ENCODE measurements at regions not wholly inside any gene's neighbourhood (a gene's known extent, or its start where the extent isn't known, plus 50 kb on each side); places are given as distances from the start of the nearest gene placed in this dataset.

DNA sequence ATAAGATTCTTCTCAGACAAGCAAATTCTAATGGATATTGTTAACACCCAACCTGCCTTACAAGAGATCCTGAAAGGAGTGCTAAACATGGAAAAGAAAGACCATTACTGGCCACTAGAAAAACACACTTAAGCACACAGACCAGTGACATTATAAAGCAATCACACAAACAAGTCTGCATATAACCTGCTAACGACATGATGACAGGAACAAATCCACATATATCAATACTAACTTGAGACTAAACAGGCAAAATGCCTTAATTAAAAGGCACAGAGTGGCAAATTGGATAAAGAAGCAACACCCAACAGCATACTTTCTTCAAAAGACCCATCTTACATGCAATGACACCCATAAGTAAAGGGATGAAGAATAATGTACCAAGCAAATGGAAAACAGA is 100.5 kb upstream of the PCDH18 start:
- no peak for DNase-seq (ENCODE audit: low read depth in 3 of 3)

DNA sequence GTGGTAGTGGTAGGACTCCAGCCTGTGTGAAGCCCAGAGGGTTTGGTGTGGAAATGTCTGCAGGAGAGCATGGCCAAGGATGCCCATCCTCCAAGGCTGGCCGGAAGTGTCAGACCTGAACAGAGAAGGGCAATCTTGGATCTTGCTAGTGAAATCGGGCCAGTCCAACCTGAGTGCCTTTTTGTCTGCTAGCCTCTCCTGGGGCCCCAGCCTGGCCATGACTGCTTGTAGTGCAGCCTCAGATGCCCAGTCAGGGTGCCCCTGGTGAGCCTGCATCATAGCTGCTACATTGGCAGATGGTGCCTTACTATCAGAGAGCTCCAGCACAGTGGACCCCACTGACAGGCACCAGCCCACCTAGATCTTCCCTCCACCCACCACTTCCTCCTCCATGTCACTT is 99.3 kb upstream of the PCDH18 start:
- no peak for DNase-seq (ENCODE audit: low read depth in 3 of 3)

DNA sequence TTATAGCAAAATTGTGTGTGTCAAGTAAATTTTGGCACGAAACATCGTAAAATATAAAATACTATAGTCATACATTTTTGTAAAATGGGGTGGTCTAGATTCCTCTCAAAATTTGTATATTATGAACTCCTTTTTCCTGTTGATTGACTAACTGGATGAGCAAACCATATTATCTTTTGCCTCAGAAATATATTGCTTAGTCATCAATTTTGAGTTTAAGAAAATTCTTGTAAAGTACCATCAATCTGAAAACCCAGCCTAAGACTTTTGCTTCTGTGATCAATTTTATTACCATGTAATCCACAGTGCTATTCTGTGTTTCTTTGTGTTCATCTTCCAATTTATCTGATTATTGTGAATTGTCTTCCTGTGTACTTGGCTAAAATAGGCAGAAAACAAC is 98.0 kb upstream of the PCDH18 start:
- DNase-seq (ENCODE audit: low read depth in 3 of 3): no peak

DNA sequence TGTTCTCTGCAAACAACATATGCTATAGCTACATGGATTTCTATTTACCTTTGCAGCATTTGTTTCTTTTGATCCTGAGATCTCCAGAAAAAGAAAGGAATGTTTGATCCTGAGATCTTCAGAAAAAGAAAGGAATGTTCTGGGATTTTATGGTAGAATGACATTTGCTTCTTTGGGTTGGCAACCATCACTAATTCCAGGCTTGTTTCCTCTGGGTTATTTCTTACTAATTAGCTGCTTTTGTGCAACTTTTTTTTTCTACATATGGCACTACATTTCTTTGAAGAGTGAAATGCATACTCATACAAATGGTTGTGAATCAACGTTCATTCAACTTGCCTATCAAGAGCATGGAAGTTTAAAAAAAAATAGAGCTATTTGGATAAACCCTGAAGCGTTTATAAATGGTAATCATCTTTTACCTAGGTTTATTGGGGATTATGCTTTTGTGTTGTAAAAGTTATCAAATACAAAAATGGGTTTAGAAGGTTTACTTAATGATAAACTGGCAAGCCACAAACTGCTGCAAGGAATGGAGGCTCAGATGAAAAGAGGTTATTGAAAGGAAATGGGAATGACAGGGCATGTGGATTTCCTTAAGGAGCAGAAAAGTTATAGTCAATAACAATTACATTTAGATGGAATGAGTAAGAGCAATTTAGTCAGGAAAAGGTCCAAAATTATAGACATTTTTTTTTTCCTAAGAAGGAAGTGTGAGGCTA is 95.6 kb upstream of the PCDH18 start:
- DNase-seq (ENCODE audit: low read depth in 3 of 3): no peak

DNA sequence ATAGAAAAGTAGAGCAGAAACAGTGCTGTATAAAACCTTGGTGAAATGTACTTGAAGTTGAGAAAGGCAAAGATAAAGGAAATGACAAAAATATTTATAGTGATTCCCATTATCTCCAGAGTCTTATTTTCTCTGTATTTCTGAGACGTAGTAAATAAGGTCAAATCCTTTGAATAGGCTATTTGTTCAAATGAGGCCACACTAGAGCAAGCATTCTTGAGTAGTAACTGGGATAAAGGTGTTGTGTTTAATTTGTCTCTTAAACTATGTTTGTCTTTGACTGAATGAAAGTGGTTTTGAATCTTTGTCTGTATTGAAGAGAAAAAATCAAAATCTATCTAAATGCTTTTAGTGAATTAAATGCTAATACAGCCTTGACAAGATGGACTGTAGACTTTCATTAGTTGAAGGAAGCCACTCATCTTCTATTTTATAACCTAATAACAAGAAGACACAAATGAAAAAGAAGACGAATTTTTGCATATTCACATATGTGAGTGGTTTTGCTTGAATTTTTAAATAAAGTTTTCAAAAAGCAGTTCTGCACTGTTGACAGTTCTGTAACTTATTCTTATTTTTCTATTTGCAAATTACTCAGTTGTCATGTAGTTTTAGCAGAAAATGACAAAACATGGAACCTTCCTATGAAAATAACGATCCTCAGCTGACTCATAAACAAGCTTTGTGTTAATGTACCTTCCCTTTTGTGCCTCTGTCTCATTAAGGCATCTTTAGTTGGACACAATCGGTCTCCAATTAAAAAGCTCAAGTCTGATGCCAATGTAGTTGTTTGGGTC is 94.8 kb upstream of the PCDH18 start:
- DNase-seq (ENCODE audit: low read depth in 3 of 3): no peak

DNA sequence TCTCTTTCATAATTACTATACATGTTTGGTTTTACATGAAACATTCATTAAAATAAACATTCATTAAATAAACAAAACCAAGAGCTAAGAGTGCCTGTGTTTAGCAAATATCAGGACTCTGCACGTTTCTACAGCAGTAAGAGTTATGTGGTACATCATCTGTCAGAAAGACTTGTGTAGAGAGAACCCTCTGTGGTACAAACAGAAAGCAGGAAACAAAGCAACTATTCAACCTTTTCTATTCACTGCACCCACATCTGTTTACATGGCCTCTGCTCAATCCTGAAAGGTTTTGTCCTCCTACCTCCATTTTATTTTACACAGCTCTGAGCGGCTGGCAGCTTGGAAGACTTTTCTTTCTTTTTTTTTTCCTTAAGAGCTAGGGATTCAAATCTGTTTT is 90.7 kb upstream of the PCDH18 start:
- DNase-seq (ENCODE audit: low read depth in 3 of 3): no peak

DNA sequence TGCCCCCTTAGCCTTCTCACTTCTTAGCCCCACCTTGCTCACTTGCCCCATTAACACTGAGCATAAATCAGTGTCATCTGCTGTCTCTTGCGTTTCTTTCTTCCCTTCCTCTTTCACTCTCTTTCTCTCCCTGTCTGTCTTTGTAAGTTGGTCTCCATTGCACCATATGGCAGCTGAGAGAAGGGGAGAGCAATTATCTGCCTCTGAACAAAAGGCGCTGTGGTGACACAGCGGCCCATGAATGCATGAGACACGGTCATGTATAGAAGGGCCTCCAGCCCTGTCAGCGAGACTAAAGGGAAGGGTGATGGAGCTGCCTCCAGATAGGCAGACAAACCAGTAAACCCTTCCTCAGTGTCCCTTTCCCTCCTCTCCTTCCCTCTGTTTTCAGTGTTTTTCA is 88.8 kb upstream of the PCDH18 start:
- DNase-seq (ENCODE audit: low read depth in 3 of 3): no peak

DNA sequence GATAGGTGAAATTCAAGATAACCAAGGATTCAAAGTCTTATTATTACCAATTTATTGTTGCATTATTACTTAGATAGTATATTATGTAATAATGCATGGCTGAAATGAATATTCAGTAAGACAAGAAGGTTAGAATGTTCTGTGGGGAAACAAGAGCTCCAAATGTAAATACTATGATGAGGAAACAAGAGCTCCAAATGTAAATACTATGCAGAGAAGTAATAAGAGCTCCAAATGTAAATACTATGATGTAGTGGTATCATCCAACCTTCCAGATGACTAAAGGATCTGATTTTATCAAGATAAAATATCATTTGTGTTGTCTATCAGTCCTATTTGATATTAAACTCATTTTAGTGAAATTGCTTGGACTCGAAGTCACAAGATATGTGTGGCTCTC is 82.2 kb upstream of the PCDH18 start:
- no peak for DNase-seq (ENCODE audit: low read depth in 3 of 3)

DNA sequence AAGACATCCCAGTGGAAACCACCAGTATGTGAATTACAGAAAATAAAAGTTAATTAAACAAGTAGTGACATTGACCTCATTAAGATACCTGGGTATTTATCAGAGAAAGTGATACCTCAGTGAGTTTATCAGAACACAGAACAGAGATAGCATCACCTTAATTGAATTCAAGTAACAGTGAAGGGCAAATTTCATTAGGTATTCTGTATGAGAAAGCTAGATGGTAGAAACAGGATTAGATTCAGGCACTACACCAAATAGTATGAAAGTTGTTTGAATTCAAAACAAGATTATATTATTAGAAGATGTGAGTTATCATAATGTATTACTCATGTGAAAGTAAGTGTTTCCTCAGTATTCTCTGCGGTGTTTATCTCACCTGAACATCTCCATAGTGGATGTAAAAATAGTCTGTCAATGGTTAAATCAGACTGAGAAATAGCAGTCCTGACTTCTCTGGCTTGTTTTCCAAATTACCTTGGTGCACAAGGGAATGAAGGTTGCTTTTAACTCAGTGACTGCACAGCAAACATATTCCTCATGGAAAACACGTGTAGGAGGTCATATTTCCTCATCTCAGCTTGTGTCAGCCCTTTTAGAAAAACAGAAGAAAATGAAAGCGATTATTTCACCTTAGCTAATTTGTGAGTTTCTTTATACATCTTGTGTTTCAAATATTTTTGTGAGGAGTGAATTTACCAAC is 79.9 kb upstream of the PCDH18 start:
- DNase-seq (ENCODE audit: low read depth in 3 of 3): no peak

DNA sequence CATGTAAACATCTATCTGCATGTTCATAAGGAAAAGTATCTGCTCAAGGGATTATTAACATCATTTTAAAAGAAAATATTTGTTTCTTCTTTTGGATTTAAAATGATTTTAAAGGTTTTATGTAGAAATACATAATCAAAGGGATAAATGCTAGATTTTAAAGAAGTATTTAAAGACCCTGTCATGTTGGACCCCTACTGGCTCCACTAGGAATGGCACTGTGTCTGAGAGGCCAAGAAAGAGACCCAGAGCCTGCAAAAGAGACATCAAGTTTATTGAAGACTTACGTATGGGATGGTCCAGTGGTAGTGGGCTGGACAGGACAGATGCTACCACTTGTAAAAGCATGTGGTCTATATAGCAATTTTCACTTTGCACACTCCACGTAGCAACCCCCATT is 78.7 kb upstream of the PCDH18 start:
- no peak for DNase-seq (ENCODE audit: low read depth in 3 of 3)

DNA sequence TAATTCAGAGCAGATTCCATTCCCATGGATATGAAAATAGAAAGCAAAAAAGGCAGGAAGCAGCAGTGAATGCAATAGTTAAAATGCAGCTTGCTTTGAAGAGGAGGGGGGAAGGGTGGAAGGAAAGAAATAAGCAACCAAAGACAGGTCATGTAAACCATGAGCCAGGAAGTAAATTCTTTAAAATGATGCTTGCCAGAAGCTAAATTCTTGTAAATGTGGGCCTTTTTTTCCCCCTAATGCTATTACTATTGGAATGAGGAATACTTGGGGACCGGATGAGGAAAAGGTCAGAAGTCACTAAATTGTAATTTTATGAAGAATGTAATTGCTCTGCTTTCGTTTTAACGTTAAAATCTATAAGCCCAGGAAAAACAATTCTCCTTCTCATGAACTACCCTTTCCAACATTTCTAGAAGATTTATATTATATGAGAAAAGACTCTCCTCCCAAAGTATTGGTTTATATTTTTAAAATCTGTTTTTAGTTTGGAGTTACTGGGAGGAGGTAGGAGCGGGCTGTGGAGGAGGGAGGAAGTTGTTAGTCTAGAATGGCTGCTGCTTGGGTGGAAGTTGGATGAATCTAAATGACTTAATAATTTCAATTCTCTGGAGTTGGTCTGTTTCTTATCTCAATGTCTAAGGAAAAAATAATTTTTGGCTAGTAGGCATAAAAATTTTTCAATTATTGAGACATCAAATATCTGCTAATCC is 77.6 kb upstream of the PCDH18 start:
- DNase-seq (ENCODE audit: low read depth in 3 of 3): no peak

DNA sequence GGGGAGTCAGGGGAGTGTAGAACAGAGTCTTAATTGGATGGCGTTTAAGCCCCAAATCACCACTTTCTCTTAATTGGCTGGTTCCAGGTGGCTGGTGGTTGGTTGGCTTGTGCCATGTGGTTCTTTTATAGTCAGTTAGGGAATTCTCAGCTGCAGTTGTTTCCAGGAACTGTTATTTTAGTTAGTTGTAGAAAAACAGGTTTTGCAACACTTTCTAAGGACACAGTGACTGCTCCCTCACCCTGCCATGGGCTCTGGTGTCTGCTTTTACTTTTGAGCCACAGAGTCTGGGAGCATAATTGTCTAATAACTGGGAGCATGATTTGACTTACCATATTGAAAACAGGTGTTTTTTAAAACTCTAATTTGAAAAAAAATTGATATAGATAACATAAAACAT is 75.8 kb upstream of the PCDH18 start:
- no peak for DNase-seq (ENCODE audit: low read depth in 3 of 3)

DNA sequence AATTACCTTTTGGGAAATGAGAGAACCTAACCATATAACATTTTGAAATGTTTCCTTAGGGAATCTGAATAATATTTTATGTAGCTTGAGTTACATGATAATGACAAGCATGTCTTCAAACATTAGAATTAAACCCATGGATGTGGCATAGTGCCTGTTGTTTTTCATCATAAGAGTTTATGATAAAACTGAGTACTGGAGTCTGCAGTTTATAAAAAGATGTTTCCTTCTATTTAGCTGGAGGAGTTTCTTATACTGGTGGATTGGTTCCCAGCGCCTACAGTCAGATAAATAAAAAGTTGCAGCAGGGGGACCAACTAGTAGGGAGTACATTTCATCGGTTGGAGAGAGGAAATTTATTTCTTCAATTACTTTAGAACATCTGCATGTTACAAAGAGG is 70.1 kb upstream of the PCDH18 start:
- no peak for DNase-seq (ENCODE audit: low read depth in 3 of 3)

DNA sequence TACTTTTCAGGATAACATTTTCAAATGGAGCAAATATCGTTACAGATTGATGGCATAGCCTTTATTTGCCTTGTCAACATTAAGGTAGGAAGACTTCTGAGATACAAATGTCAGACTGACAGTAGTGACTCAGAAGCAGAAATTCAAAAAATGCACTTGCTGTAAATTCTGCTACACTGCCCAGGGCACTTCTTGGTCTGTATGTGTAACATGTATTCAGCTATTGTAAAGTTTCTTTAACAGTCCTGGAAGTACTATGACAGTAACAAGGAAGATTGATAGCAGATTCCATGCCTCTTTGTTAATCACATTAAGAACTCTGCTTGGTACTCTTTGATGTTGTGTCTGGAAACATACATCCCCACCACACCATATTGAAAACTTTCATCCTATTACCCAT is 69.6 kb upstream of the PCDH18 start:
- no peak for DNase-seq (ENCODE audit: low read depth in 3 of 3)

DNA sequence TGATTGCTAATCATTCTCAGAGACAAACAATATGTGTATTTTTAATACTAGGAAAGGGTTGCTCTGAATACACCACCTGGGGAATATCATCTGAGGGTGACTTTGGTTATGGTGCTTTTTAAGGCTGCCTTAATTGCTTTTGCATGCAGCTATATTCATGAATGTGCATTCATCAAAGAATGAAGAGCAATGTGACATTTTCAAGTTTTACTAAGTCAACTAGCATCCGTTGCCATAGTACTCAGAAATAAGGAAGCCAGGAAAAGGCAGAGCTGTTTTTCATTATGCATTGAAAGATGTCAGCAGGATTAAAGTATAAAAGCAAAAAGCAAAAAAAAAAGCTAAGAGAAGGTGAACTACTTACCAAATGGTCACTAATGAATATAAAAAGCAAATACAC is 67.4 kb upstream of the PCDH18 start:
- DNase-seq (ENCODE audit: low read depth in 3 of 3): no peak

DNA sequence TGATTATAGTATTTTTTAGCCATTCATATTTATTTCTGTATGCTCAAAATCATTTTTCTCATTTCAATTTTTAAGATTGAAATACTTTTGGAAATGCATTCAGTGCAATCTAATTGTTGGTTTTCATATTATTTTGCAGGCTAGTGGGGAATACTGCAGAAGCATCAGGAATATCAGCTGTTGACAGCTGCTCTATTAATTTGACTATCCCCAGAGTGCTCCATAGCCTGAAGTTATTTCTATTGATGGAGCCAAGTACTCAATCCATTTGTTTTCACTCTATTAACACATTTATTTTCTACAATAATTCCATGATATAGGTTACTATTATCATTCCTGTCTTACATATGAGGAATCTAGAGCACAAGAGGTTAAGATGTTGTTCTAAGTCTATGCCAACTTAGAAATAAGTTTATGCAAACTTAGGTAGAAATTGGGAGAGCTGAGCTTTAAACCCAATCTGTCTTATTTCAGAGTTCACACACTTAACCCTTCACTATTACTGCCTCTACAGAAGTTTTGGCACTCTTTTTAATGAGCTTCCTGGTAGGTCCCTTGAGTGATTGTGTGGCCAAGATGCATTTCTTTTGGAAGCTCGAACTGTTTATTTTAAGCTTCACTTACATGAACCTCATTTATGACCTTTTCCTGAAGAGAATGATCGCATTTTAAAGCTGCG is 65.6 kb upstream of the PCDH18 start:
- no peak for DNase-seq (ENCODE audit: low read depth in 3 of 3)

DNA sequence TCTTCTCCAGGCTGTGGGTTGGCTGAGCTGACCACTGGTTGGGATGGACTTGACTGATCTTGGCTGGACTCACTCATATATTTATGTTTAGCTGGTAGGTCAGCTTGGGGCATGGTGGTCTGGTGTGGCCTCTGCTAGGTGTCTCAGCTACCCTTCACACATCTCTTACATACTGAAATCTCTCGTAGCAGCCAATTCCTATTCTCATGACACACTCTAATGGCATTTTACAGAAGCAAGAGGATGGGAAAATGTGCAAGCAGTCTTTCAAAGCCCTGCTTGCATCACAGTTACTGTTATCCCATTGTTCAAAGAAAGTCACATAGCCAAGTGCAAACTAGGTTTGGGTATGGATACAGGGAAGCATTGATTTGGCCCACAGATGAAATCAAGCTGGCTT is 55.5 kb upstream of the PCDH18 start:
- DNase-seq (ENCODE audit: low read depth in 3 of 3): no peak

DNA sequence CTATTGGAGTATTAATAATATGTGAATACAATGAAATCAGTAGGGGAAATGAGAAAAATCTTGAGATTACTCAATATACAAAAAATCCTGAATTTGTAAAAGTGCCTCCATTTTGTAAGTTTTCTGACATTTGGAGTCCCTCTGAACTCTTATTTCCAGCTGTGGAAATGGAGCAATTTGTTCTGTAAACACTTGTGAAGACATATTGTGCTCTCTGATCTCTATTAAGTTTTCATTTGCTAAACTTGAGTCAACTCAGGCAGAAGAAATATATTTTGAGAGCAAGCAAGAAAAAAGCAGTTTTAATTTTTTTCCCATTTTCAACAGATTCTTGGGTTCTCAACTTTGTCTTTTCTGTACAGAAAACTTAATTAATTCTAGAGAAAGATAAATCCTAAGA is 51.4 kb upstream of the PCDH18 start:
- DNase-seq (ENCODE audit: low read depth in 3 of 3): no peak
